ENCODE measurements at regions not wholly inside any gene's neighbourhood (a gene's known extent, or its start where the extent isn't known, plus 50 kb on each side); places are given as distances from the start of the nearest gene placed in this dataset.
A peak's percentile ranks its signal among the peaks of the same experiment; 100 is the strongest.

- TF ChIP-seq ZBTB20 (tag by site-specific recombination; IDR thresholded peaks at IDR 0.05) = peak; percentile 62; the same call in 1 of the 2 replicates
Observed at GRCh38 chr5:68565427-68565826, 349.9 kb downstream of the PIK3R1 start (continued).

GRCh38 chr5:68576805-68577204, 361.2 kb downstream of the PIK3R1 start:
- Histone ChIP-seq H3K9me3 (ENCODE audit: control insufficient read depth, insufficient read depth, low read depth, low read length) (no peaks in the 10 kb centered on the region), H3K36me3 (ENCODE audit: control insufficient read depth in 2 of 2, insufficient read depth in 1 of 2, low read length in 2 of 2) (no peaks in the 10 kb centered on the region; a peak in 1 of 3 replicates), H3K27ac (ENCODE audit: extremely low read depth, low read depth, low read length) (no peak overlapping the region), H3K4me1 (ENCODE audit: control insufficient read depth, insufficient read depth, low read length) (no peaks in the 10 kb centered on the region), H3K4me3 (ENCODE audit: low read depth, low read length) (no peak overlapping the region)
- TF ChIP-seq KLF7 (tag by site-specific recombination; IDR thresholded peaks at IDR 0.05; ENCODE audit: borderline replicate concordance) (no peak), ZNF133 (tag by site-specific recombination; IDR thresholded peaks at IDR 0.05) (peak; percentile 92), TRIM28 (IDR thresholded peaks at IDR 0.05; ENCODE audit: borderline replicate concordance, low read length) (0 out of 2 replicates have a peak, but pooled peaks have one; percentile 55), HOXD13 (CRISPR knock-in tag; IDR thresholded peaks at IDR 0.05; ENCODE audit: borderline replicate concordance) (no peak), ZXDB (tag by site-specific recombination; IDR thresholded peaks at IDR 0.05) (0 out of 2 replicates have a peak, but pooled peaks have one; percentile 18), ZNF223 (tag by site-specific recombination; IDR thresholded peaks at IDR 0.05) (no peak), GFI1B (tag by site-specific recombination; IDR thresholded peaks at IDR 0.05) (no peak), ZNF510 (tag by site-specific recombination; IDR thresholded peaks at IDR 0.05; ENCODE audit: insufficient replicate concordance) (no peak), SETDB1 (IDR thresholded peaks at IDR 0.05; ENCODE audit: insufficient read length, low read length) (peak; percentile 82), FEZF1 (tag by site-specific recombination; IDR thresholded peaks at IDR 0.05) (no peak), ZNF404 (tag by site-specific recombination; IDR thresholded peaks at IDR 0.05) (no peak), PRDM10 (tag by site-specific recombination; IDR thresholded peaks at IDR 0.05) (no peak), ZNF248 (tag by site-specific recombination; IDR thresholded peaks at IDR 0.05) (no peak)
- TF ChIP-seq, protein P1, sequence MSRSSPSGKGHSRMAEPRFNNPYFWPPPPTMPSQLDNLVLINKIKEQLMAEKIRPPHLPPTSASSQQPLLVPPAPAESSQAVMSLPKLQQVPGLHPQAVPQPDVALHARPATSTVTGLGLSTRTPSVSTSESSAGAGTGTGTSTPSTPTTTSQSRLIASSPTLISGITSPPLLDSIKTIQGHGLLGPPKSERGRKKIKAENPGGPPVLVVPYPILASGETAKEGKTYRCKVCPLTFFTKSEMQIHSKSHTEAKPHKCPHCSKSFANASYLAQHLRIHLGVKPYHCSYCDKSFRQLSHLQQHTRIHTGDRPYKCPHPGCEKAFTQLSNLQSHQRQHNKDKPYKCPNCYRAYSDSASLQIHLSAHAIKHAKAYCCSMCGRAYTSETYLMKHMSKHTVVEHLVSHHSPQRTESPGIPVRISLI (tag by site-specific recombination; IDR thresholded peaks at IDR 0.05) = no peak
- TF ChIP-seq, protein P2, sequence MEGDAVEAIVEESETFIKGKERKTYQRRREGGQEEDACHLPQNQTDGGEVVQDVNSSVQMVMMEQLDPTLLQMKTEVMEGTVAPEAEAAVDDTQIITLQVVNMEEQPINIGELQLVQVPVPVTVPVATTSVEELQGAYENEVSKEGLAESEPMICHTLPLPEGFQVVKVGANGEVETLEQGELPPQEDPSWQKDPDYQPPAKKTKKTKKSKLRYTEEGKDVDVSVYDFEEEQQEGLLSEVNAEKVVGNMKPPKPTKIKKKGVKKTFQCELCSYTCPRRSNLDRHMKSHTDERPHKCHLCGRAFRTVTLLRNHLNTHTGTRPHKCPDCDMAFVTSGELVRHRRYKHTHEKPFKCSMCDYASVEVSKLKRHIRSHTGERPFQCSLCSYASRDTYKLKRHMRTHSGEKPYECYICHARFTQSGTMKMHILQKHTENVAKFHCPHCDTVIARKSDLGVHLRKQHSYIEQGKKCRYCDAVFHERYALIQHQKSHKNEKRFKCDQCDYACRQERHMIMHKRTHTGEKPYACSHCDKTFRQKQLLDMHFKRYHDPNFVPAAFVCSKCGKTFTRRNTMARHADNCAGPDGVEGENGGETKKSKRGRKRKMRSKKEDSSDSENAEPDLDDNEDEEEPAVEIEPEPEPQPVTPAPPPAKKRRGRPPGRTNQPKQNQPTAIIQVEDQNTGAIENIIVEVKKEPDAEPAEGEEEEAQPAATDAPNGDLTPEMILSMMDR (tag by site-specific recombination; IDR thresholded peaks at IDR 0.05) = no peak
- POLR2A ChIA-PET = no interaction called here
- CTCF ChIA-PET = no interaction called here

DNA sequence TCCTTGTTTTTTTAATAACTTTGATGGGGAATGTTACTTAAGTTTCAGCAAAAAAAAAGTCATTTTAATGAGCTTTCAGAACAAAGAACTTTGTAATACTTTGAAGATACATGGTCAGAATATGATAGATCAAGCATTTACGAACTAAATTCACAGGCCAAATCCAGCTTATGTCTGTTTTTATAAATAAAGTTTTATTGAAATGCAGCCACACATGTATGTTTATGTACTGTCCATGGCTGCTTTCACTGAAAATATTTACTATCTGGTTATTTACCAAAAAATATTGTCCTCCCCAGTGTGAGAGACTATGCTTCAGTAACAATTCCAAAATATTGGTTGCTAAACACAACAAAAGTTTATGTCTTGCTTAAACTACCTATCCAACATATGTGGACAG, 366.7 kb downstream of the PIK3R1 start:
- Histone ChIP-seq H3K4me1 (ENCODE audit: control insufficient read depth, insufficient read depth, low read length) (no peaks in the 10 kb centered on the region), H3K36me3 (ENCODE audit: control insufficient read depth in 2 of 2, insufficient read depth in 1 of 2, low read length in 2 of 2) (no peaks in the 10 kb centered on the region), H3K27ac (ENCODE audit: extremely low read depth, low read depth, low read length) (no peak overlapping the region), H3K4me3 (ENCODE audit: low read depth, low read length) (no peak overlapping the region), H3K9me3 (ENCODE audit: control insufficient read depth, insufficient read depth, low read depth, low read length) (no peaks in the 10 kb centered on the region)
- ChIA-PET POLR2A (no interaction called here), CTCF (no interaction called here)
- no peak for TF ChIP-seq HOXC10 (CRISPR knock-in tag; IDR thresholded peaks at IDR 0.05)
- TF ChIP-seq ZNF777 (tag by site-specific recombination; IDR thresholded peaks at IDR 0.05; ENCODE audit: borderline replicate concordance) = no peak
- no peak for TF ChIP-seq HIC1 (tag by site-specific recombination; IDR thresholded peaks at IDR 0.05)
- no peak for TF ChIP-seq ZNF324 (tag by site-specific recombination; IDR thresholded peaks at IDR 0.05)
- TF ChIP-seq SCRT2 (tag by site-specific recombination; IDR thresholded peaks at IDR 0.05) = no peak
- TF ChIP-seq TCF7L2 (IDR thresholded peaks at IDR 0.05; ENCODE audit: borderline replicate concordance, low read depth, low read length) = no peak
- no peak for TF ChIP-seq ZNF394 (tag by site-specific recombination; IDR thresholded peaks at IDR 0.05; ENCODE audit: borderline replicate concordance)
- no peak for TF ChIP-seq MZF1 (tag by site-specific recombination; IDR thresholded peaks at IDR 0.05; ENCODE audit: borderline replicate concordance)
- TF ChIP-seq ZNF10 (tag by site-specific recombination; IDR thresholded peaks at IDR 0.05) = no peak
- TF ChIP-seq ZBTB48 (tag by site-specific recombination; IDR thresholded peaks at IDR 0.05) = no peak
